ENCODE measurements at regions not wholly inside any gene's neighbourhood (a gene's known extent, or its start where the extent isn't known, plus 50 kb on each side); places are given as distances from the start of the nearest gene placed in this dataset.
"Not testable (repeated sequence)": the region's sequence is repeated elsewhere in the genome, so short reads cannot be mapped to it uniquely, and the experiment has no call there.

DNA sequence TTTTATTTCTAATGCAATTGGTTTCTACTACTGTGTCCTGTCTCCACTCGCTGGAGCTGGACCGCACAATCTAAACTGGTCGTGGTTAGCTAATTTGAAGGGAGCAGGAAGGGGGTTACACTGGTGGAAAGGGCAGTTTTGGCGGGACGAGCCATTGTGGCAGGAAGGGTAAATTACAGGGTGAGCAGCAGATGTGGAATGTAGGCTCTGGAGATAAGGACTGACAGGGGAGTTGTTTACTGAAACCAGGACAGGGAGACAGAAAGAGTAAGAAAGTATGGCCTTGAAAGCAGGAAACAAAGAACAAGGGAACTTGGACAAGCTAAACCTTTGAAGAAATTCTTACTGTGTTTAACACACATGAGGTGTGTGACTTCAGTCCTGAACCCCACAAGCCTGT is 147.8 kb downstream of the ATXN7L3B start:
- no peak for DNase-seq (ENCODE audit: low read depth in 2 of 2)

DNA sequence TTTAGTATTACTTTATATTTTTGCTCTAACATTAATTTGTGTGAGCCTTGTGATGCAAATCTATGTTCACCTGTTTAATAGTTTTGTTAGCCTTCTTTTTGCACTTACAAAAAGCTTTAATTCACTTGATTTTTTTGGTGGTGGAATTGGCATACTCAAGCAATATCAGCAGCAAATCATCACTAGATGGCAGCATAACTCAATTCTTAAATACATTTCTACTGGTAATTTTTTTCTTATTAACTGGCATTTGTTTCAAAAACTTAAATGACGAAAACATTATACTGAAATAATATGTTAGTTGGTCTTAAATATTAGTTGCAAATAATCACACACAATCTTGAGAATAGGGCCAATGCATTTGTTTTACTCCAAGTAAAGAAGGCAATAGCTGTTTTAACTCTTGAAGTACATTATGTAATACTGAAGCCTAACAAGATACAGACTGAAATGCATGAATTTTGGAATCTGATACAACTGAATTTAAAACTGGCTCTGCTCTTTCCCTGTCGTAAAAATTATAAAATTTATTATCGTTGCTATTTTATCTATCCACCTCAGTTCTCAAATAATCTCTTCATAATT is 151.5 kb downstream of the ATXN7L3B start:
- DNase-seq (ENCODE audit: low read depth in 2 of 2) = peak; percentile 13 to 16

DNA sequence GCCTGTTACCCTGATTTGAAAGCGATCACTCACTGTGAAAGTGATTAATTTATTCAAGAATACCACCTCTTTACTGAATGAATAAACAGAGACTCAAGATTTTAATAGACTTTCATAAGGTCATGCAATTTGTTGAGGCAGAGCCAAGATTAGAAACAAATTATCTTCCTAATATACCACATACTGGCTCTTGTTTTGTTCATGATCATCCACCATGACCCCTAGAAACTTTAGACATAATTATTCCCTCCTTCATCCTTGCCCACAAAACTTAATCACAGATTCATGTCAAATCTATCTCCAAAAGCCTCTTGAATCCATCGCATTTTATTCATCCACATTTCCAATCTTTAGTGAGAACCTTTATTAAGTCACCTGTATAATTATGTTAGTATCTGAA is 152.3 kb downstream of the ATXN7L3B start:
- no peak for DNase-seq (ENCODE audit: low read depth in 2 of 2)

DNA sequence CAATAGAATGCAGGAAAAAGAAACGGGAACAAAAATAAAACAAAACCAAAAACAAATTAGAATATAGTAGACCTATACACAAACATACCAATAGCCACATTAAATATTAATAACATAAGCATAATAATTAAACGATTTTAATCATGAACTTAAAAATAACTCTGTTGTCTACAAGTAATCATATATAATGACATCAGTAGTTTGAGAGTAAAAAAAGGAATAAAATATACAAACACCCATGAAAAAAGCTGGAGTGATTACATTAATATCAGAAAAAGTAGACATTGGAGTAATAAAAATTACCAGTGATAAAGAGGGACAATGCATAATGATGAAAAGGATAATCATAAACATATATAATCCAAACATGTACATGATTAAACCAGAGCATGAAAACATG is 181.8 kb downstream of the ATXN7L3B start:
- DNase-seq (ENCODE audit: low read depth in 2 of 2) = no peak

DNA sequence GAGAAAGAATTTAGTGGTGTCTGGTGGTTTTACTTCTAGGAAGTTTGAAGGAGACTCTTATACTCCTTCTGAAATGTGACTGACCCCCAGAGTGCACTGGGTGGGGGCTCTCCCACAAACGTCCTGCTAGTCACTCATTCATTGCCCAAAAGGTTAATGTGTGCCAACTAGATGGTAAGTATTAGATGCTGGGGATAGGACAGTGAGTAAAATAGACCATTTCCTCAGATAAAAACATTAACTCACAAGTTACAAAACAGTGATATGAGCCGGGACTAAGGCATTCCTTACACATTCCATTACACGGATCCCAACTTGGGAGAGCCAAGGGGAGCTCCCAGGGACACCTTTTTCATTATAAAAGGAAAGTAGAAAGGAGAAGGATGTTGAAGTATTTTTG is 185.1 kb downstream of the ATXN7L3B start:
- no peak for DNase-seq (ENCODE audit: low read depth in 2 of 2)

DNA sequence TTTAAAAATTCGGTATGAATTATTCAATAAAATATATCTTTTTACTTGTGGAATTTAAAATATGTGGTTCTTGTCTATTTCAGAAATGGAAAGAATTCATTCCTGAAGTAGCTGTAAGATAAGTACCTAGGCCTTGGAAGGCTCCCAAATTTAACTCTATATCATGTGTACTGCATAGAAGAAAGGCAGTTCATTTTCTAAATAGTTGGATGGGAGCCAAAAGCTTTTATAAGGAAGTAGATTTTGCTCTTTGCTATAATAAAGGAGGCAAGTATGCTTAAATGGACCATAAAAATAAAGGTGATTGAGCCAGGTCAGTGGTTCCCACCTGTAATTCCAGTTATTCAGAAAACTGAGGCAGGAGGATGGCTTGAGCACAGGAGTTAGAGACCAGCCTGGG is 187.5 kb downstream of the ATXN7L3B start:
- DNase-seq (ENCODE audit: low read depth in 2 of 2) = peak; percentile 25 to 36

DNA sequence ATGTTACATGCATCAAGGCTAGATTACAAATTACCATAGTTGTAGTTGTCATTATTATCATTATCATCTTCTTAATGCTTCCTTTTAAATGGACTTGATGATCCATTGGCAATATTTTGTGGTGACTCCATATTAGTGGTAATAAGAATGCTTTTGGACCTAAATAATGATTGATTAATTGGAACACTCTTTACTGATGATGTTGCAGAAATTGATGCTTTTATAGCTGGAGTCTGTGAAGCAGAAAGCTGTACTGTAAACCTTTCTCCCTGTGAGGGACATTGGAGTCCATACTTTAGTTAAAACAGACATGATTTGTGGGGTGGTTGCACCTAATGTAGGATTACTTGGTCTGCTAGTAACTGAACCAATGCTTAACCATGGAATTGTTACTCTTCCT is 190.4 kb downstream of the ATXN7L3B start:
- no peak for DNase-seq (ENCODE audit: low read depth in 2 of 2)

DNA sequence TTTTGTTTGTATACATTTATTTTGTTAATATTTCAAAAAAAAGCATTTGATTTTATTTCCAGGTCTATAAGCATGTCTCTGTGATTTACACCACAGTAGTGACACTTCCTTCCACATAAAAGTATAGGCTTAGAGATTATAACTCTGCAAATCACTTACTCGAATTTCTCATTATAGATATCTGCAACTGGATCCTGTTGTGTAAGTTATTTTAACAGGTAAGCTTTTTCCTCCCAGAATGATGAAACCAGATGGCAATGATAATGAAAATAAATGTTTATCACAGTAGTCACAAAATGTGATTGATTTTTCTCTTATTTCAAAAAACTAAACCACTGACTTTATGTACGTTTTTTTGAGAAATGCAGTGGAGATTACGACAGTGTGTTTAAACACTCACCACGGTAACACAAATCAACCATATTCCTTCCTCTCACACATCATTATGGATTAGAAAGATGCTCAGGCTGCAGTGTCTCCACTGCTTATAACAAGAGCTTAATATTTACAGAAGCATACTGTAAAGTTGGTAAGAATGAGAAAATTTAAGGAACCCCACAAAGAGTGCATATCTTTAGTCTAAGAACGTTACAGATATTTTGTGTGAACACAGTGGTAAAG is 194.6 kb downstream of the ATXN7L3B start:
- DNase-seq (ENCODE audit: low read depth in 2 of 2) = no peak

DNA sequence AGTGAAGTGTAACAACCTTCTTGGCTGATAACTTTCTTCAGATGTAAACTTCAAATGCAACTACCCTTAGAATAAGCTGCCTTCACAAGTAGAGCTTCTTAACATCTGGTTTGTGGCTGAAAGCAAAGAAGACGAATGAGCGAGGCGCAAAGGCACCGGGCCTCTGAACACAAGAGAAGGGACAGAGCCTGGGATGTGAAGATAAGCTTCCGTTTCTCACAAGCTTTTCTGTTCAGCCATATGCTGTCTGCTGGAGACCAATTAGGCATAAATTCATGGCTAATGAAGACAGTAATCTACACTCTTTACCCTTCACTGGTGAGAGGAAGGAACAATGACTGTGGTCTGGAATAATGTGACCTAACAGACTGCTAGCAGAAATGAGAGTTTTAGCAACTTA is 195.2 kb downstream of the ATXN7L3B start:
- no peak for DNase-seq (ENCODE audit: low read depth in 2 of 2)

DNA sequence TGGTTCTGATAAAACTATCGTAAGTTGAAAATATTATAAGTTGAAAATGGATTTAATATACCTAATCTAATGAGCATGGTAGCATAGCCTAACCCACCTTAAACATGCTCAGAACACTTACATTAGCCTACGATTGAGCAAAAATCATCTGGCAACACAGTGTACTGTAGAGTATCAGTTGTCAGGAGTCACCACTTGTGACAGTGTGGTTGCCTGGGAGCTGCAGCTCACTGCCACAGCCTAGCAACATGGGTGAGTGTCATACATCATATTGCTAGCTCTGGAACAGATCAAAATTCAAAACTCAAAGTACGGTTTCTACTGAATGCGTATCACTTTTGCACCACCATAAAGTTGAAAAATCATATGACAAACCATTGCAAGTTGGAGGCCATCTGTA is 203.5 kb downstream of the ATXN7L3B start:
- no peak for DNase-seq (ENCODE audit: low read depth in 2 of 2)

DNA sequence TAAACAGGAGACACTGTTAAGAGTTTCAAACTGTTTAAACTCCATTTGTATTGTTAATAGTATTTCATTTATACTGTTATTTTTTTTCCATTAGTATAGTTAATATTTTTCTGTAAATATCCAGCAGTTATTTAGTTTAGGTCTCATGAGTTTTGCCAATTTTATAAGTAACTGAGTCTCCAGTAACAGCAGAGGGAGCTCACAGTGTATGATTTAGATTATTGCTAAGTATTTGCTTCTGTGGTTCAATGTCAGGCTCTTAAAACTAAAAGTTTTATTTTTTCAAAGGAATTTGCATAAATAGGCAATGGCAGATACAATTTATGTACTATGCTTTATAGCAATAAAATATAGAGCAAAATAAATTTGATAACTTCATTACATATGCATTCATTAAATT is 209.7 kb downstream of the ATXN7L3B start:
- no peak for DNase-seq (ENCODE audit: low read depth in 2 of 2)

DNA sequence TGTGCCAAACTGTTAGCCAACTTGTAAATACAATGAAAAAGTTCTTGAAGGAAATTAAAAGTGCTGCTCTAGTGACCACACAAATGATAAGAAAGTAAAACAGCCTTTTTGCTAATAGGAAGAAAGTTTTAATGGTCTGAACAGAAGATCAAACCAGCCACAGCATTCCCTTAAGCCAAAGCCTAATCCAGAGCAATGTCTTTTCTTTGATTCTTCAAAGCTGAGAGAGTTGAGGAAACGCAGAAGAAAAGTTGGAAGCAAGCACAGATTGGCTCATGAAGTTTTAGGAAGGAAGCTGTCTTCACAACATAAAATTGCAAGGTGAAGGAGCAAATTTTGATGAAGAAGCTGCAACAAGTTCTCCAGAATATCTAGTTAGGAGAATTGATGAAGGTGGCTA is 213.8 kb downstream of the ATXN7L3B start:
- DNase-seq (ENCODE audit: low read depth in 2 of 2) = no peak

DNA sequence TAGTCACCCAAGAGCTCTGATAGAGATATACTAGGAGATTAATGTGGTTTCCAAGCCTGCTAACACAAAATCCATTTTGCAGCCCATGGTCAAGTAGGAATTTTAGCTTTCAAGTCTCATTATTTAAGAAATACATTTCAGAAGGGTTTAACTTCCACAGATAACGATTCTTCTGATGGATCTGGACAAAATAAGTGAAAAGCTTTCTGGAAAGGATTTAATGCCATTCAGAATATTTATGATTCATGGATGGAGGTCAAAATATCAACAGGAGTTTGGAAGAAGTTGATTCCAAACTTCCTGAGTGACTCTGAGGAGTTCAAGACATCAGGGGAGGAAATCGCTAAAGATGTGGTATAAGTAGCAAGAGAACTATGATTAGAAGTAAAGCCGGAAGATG is 214.6 kb downstream of the ATXN7L3B start:
- DNase-seq (ENCODE audit: low read depth in 2 of 2) = no peak

DNA sequence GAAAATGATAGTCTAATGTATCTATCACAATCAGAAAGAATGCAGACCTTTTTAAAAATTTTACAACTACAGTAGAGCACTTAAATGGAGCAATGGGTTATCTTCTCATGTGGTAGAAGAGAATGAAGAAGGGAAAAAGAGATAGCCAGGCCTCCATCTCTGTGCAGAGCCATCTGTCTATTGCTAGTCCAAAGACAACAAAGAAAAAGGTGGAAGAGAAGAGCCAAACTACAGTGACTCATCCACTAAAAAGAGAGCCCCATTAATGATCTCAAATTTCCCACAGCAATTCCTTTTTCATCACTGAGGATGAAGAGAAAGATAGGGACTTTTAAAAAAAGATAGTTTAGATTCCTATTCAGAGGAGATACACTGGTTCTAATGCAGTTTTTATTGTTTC is 232.9 kb downstream of the ATXN7L3B start:
- no peak for DNase-seq (ENCODE audit: low read depth in 2 of 2)

DNA sequence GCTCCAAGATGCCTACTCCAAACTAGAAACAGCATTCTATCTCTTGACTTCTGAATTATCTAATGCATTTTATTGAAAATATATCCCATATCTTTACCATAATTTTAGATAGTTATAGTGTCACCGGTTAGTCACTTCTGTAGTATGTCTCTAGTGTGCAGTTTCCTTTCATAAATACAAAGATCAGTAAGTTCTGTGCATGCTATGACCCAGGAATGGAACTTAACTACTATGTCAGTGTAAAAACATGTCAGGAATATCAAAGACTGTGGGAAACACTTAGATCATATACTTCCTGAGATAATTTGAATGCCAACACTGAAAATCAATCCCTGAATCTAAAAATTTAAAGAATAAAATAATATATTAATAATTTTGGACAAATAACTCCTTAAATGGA is 237.6 kb downstream of the ATXN7L3B start:
- DNase-seq (ENCODE audit: low read depth in 2 of 2) = no peak

DNA sequence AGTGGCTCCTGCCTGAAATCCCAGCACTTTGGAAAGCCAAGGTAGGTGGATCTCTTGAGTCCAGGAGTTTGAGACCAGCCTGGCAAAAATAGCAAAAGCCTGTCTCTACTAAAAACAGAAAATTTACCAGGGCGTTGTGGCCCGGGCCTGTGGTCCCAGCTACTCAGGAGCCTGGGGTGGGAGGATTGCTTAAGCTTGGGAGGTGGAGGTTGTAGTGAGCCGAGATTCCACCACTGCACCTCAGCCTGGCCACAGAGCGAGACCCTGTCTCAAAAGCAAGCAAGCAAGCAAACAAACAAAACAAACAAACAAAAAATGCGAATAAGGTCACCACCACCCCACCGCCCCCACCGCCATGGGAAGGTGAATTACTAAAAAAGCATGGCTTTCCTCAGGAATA is 238.7 kb downstream of the ATXN7L3B start:
- no peak for DNase-seq (ENCODE audit: low read depth in 2 of 2)

DNA sequence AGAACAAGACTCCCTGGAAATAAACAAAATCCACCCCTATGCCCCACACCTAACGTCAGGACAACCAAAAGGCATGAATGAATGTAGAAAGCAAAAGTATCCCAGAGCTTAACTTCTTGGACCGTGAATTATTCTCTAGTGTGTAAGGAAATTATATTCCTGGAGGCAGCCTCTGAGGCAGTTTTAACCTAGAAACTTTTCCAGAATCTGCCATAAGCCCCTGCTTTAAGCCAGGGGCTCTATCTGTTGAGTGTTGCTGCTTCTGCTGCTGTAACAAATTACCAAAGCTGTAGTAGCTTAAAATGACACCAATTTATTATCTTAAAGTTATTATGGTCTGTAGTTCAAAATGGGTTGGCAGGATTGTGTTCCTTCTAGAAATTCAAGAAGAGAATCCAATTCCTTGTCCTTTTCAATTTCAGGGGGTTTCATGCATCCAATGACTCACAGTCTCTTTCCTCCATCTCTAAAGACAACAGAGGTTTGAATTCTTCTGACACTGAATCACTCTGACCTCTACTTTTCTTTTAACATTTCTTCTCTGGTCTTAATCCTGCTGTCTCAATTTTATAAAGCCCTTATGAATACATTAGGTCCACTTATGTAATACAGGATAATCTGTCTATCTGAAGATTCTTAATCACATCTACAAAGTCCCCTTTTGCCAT is 242.7 kb downstream of the ATXN7L3B start:
- peak; percentile 44 for DNase-seq (ENCODE audit: low read depth in 2 of 2)

DNA sequence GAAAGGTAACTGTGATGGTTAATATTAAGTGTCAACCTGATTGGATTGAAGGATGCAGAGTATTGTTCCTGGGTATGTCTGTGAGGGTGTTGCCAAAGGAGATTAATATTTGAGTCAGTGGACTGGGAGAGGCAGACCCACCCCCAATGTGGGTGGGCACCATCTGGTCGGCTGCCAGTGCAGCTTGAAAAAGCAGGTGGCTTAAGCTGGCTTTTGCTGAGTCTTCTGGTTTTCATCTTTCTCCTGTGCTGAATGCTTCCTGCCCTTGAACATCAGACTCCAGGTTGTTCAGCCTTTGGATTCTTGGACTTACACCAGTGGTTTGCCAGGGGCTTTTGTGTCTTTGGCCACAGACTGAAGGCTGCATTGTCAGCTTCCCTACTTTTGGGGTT is 243.2 kb downstream of the ATXN7L3B start:
- not testable (repeated sequence) for DNase-seq (ENCODE audit: low read depth in 2 of 2)

DNA sequence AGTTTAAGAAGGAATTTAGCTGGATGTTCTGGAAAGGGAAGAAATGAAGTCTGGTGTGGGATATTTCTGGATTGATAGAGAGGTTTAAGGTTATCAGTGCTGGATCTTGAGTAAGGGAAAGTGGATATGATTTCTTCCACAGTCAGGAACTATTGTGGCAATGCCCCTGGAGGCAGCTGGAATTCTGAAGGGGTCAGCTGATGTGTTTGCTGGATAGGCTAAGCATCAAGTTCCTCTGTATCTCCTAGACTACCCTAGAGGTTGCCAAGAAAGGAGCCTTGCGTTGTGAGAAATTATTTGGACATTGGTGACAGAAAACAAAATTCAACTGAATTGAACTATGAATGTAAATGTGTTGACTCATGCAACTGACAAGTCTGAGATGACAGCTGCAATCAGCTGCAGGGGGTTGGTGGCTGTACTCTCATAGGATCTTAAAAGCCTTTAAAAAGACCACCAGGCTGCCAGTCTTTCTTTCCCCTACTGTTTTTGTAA is 244.4 kb downstream of the ATXN7L3B start:
- DNase-seq (ENCODE audit: low read depth in 2 of 2) = no peak

DNA sequence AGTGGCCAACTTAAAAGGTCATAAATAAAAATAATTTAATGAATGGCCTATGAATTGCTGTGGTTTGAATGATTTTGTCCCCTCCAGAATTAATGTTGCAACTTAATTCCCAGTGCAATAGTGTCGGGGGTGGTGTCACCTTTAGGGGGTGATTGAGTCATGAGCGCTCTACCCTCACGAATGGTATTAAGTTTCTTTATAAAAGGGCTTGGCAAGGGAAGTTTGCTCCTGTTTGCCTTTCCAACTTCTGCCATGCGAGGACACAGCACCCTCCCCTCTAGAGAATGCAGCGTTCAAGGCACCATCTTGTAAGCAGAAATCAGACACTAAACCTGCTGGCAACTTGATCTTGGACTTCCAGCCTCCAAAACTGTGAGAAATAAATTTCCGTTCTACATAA is 253.3 kb downstream of the ATXN7L3B start:
- no peak for DNase-seq (ENCODE audit: low read depth in 2 of 2)

DNA sequence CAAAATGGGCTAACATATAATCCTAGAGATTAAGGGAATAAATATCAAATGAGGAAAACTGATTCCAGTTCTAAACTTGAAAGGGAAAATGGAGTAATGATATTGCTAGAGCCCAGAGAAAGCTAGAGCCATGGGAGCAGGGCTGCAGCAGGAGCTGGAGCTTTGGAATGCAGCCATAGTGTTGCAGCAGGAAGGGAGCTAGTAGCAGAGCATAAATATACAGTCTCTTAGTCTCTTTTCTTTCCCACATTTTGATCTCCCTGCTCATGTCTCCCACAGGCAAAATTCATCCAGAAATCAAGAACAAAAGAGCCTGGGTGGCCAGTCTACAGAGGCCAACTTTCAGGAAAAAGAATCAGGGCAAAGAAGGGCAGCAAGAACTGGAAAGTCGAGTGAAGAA is 253.7 kb downstream of the ATXN7L3B start:
- DNase-seq (ENCODE audit: low read depth in 2 of 2) = no peak

DNA sequence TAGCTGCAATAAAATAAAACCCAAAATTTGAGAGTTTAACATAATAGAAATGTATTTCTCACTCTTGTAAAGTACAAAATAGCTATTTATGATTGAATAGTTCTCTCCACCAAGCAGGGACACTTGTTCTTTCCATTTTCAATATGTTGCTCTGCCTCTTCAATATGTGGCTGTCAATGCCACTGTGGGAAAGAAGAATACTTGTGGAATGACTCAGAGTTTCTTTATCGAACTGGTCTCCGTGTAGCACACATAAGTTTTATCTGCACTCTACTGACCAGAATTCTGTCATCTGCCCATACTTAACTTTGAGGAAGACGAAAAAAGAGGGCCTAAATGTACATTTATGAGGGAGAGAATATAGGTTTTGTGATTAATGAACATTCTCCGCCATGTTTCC is 256.9 kb downstream of the ATXN7L3B start:
- DNase-seq (ENCODE audit: low read depth in 2 of 2) = no peak

DNA sequence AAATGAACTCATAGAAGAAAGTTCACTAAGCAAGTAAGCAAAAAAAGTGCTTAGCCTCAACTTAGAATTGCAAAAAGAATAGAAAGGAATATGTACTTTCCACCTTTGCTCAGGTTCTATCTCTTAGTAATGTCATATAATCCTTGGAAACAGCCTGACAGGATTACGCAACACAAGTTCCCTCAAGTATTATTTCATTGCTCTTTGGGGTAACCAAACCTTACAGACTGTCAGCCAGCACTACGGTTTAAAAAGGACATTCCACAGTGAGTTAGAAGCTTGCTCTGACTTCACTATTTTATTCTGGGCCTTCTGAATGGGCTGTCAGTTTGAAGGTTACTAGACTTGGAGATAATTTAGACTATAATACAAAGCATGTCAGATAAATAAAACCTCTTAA is 264.0 kb downstream of the ATXN7L3B start:
- DNase-seq (ENCODE audit: low read depth in 2 of 2) = no peak
